BLaER1 treated with 17β-estradiol and CSF1 and Interleukin-3, amounts not matched to agents 10 nM and 100 nM (cell line): ENCODE measurements at regions not wholly inside any gene's neighbourhood (a gene's known extent, or its start where the extent isn't known, plus 50 kb on each side); places are given as distances from the start of the nearest gene placed in this dataset.

Source experiments
- H3K27ac ChIP-seq, 11 experiments: shearing (Covaris generic); formaldehyde crosslinking; 2 replicates each; pipeline ENCODE4 v1.8.1; 2022
- H3K27me3 ChIP-seq, 11 experiments: shearing (Covaris generic); formaldehyde crosslinking; 2 replicates each; pipeline ENCODE4 v1.8.1; 2022
- H3K36me3 ChIP-seq, 11 experiments: shearing (Covaris generic); formaldehyde crosslinking; 2 replicates each; pipeline ENCODE4 v1.8.1; 2022
- H3K4me1 ChIP-seq, 10 experiments: shearing (Covaris generic); formaldehyde crosslinking; 2 replicates each; pipeline ENCODE4 v1.8.1; 2022
- H3K4me2 ChIP-seq, 11 experiments: shearing (Covaris generic); formaldehyde crosslinking; 2 replicates each; pipeline ENCODE4 v1.8.1; 2022
- H3K4me3 ChIP-seq, 10 experiments: shearing (Covaris generic); formaldehyde crosslinking; 2 replicates each; pipeline ENCODE4 v1.8.1; 2022
- H3K9ac ChIP-seq, 11 experiments: shearing (Covaris generic); formaldehyde crosslinking; 2 replicates each; pipeline ENCODE4 v1.8.1; 2022
- H3K9me3 ChIP-seq, 11 experiments: shearing (Covaris generic); formaldehyde crosslinking; replicated peaks in 1 of 11; 2 replicates each; pipeline ENCODE4 v1.8.1; 2022
- H4K20me1 ChIP-seq, 11 experiments: shearing (Covaris generic); formaldehyde crosslinking; 2 replicates each; pipeline ENCODE4 v1.8.1; 2022
- Cebpa-rat ChIP-seq, 11 experiments: shearing (Covaris generic); IDR thresholded peaks; 2 replicates each; pipeline ENCODE4 v1.8.1; 2022

DNA sequence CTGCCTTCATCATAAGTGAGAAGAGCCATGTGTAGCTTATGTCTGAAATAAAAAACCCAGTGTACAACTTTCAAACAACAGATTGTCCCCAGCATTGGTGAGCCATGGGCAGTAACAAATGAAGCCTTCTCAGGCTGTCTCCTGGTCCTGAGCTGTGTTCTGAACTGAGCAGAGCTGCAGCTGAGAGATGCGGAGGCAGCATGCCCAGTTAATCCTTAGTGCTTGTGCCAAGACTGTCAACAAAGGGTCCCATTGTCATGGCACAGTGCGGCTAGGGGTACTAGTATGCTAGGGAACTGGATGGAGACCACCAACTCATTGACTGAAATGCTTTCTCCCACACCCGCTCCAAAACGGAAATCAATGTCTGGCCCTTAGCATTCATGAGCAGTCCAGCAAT, 154.3 kb downstream of the RMST start:
- Histone ChIP-seq H3K27me3 (no peaks in the 10 kb centered on the region), H3K4me2 (no peak overlapping the region), H4K20me1 (no peaks in the 10 kb centered on the region), H3K4me1 (peaks cover 0 to 4% (median 0%) of the 10 kb centered on the region in 10 experiments; a peak in 1 of 20 replicates), H3K9me3 (peaks cover 0 to 9% (median 0%) of the 10 kb centered on the region in 11 experiments; a peak in 5 of 22 replicates), H3K27ac (no peak overlapping the region), H3K36me3 (no peaks in the 10 kb centered on the region), H3K4me3 (no peak overlapping the region), H3K9ac (no peak overlapping the region)
- TF ChIP-seq Cebpa-rat (IDR thresholded peaks at IDR 0.05), result no peak

DNA sequence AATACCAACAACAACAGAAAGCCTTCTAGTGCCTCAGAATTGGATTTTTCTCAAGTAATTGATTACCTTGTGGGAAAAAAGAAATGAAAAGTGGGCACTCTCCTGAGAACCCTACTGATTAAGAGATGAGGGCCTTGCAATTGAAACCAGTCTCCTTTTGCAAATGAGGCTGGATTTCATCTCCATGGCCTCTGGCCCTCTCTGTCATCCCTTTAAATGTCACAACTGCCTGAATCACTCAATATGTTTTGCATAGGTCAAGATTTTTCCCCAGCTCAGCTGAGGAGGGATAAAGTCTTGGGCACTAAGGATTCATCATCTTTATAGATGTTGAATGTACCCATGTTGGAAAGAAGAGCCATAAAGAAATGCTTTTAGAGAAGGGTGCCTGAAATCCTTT, 166.4 kb downstream of the RMST start:
- Histone ChIP-seq H3K27ac (no peak overlapping the region), H3K4me2 (no peak overlapping the region), H3K4me3 (no peak overlapping the region), H4K20me1 (no peaks in the 10 kb centered on the region), H3K4me1 (peaks cover 0 to 11% (median 8%) of the 10 kb centered on the region in 10 experiments; a peak in 12 of 20 replicates), H3K9me3 (no peaks in the 10 kb centered on the region), H3K27me3 (no peaks in the 10 kb centered on the region), H3K36me3 (no peaks in the 10 kb centered on the region), H3K9ac (no peak overlapping the region)
- TF ChIP-seq Cebpa-rat (IDR thresholded peaks at IDR 0.05), result no peak

DNA sequence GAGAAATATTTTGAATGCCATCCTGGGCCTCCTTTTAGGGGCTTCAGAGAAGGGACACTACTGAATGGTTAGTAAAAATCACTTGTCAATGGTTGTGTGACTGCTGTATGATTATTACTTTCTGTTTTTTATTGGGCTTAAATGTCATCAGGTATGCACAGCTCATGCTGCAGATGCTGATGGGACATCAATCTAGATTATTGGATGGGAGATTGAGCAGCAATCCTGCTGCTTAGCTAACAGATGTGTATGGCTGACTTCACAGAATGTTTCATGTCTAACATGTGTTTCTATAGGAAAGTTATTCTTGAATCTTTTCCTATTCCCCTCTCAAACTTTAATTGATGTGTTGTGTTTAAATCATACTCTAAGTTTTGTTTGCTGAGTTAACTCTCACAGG, 166.8 kb downstream of the RMST start:
- H3K4me2 ChIP-seq, result no peak overlapping the region
- no peak overlapping the region for H3K27ac ChIP-seq
- peaks cover 0 to 11% (median 8%) of the 10 kb centered on the region in 10 experiments; a peak in 12 of 20 replicates for H3K4me1 ChIP-seq
- H3K9ac ChIP-seq, result no peak overlapping the region
- H4K20me1 ChIP-seq, result no peaks in the 10 kb centered on the region
- no peak overlapping the region for H3K4me3 ChIP-seq
- no peaks in the 10 kb centered on the region for H3K36me3 ChIP-seq
- H3K27me3 ChIP-seq, result no peaks in the 10 kb centered on the region
- TF ChIP-seq Cebpa-rat (IDR thresholded peaks at IDR 0.05), result no peak
- no peaks in the 10 kb centered on the region for H3K9me3 ChIP-seq

DNA sequence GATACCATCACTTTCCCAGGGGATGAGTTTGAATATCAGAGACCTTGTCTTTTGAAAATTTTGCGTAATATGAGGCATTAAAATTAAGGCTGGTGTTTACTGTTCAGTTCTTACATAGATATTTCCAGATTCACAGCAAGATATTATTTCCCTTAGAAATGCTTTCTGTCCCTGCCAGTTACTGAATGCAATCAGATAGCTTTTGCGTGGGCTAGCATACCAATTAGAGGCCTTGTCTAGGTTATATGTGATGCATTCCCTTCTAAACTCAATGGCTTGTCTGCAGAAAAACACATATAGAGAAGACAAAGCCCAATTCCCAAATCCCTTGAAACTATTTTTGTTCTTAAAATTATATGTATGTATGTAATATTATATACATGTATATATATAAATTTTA, 167.8 kb downstream of the RMST start:
- Histone ChIP-seq H4K20me1 (no peaks in the 10 kb centered on the region), H3K36me3 (no peaks in the 10 kb centered on the region), H3K9ac (no peak overlapping the region), H3K9me3 (no peaks in the 10 kb centered on the region), H3K4me1 (peaks cover 0 to 11% (median 8%) of the 10 kb centered on the region in 10 experiments; a peak in 12 of 20 replicates), H3K27ac (no peak overlapping the region), H3K4me3 (no peak overlapping the region), H3K4me2 (no peak overlapping the region), H3K27me3 (no peaks in the 10 kb centered on the region)
- no peak for TF ChIP-seq Cebpa-rat (IDR thresholded peaks at IDR 0.05)

DNA sequence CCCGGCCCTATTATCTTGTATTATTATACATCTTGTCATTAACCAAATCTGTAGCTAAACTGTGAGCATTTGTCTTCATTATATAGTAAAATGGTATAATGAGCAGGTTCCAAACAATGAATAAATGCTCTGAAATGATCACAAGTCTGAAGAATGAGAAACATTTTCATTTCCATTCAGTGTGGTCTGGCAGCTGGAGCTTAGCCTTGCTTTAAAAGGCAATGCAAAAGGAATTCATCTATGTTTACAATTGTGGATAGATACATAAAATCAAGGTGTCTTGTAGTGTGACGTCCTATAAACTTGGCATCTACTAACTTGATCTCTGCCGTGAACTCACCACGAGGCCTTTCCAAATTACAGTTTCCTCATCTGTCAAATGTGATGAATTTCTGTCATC, 168.3 kb downstream of the RMST start:
- Histone ChIP-seq H3K4me2 (no peak overlapping the region), H3K36me3 (no peaks in the 10 kb centered on the region), H3K27me3 (no peaks in the 10 kb centered on the region), H3K9me3 (no peaks in the 10 kb centered on the region), H3K4me1 (peaks cover 0 to 11% (median 8%) of the 10 kb centered on the region in 10 experiments; a peak in 12 of 20 replicates), H4K20me1 (no peaks in the 10 kb centered on the region), H3K27ac (no peak overlapping the region), H3K4me3 (no peak overlapping the region), H3K9ac (no peak overlapping the region)
- TF ChIP-seq Cebpa-rat (IDR thresholded peaks at IDR 0.05), result no peak

DNA sequence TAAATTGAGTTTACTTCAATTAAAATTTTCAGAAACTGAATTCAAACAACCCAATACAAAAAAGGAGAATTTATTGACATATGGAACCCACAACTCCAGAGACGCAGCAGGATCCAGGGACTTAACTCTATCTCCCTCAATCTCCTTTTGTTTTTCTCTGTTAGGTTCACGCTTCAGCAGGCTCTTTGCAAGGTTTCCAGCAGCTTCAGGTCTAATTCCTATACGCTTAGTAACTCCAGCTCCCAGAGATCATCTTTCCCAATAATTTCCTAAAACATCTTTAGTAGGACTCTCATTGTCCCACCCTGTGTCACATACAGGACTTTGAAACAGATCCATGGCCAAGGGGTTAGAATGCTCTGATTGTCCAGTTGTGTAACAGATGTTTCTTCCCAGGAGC, 175.2 kb downstream of the RMST start:
- no peak for TF ChIP-seq Cebpa-rat (IDR thresholded peaks at IDR 0.05)
- Histone ChIP-seq H3K4me1 (peaks cover 0 to 8% (median 7%) of the 10 kb centered on the region in 10 experiments; a peak in 12 of 20 replicates), H4K20me1 (no peaks in the 10 kb centered on the region), H3K27me3 (no peaks in the 10 kb centered on the region), H3K4me2 (no peak overlapping the region), H3K27ac (no peak overlapping the region), H3K36me3 (no peaks in the 10 kb centered on the region), H3K9me3 (no peaks in the 10 kb centered on the region), H3K9ac (no peak overlapping the region), H3K4me3 (no peak overlapping the region)

DNA sequence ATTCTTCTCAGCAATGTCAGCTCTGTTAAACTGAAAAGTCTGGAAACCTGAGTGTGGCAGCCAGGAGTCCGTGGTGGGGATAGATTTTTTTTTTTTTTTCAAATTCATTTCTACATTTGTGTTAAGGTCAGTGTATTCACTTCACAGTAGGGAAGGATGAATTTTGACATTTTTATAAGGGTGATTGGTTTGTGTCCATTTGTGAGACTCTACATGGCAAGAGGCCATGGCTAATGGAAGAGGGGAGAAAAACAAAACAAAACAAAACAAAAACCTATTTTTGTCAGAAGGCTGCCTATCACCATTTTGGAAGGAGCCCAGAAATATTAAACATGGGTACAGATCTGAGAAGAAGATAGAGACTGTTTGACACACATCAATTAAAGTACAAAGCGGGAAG, 176.1 kb downstream of the RMST start:
- Histone ChIP-seq H3K4me2 (no peak overlapping the region), H3K4me1 (no peaks in the 10 kb centered on the region), H3K9me3 (no peaks in the 10 kb centered on the region), H3K9ac (no peak overlapping the region), H3K4me3 (no peak overlapping the region), H3K27me3 (no peaks in the 10 kb centered on the region), H3K27ac (no peak overlapping the region), H3K36me3 (no peaks in the 10 kb centered on the region), H4K20me1 (no peaks in the 10 kb centered on the region)
- no peak for TF ChIP-seq Cebpa-rat (IDR thresholded peaks at IDR 0.05)

DNA sequence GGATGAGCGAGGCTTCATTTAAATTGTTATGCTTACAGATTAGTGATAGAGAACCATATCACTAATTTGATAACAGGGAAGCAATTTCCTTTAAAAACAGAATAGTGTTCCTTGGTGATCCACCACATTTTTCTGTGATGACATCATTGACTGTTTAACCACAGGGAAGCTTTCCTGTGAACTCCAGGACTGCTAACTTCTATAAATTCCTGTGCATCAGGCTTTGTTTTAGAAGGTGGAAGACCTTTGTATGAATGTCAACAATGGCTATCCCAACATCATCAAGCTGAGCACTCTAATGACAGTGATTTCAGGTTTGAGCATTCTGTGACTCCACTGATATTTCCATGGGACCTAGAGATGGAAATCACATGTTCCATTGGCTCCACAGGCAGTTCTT, 177.1 kb downstream of the RMST start:
- Histone ChIP-seq H3K4me1 (no peaks in the 10 kb centered on the region), H3K27ac (no peak overlapping the region), H3K9me3 (no peaks in the 10 kb centered on the region), H3K36me3 (no peaks in the 10 kb centered on the region), H3K4me3 (no peak overlapping the region), H3K9ac (no peak overlapping the region), H3K27me3 (no peaks in the 10 kb centered on the region), H3K4me2 (no peak overlapping the region), H4K20me1 (no peaks in the 10 kb centered on the region)
- TF ChIP-seq Cebpa-rat (IDR thresholded peaks at IDR 0.05), result no peak

DNA sequence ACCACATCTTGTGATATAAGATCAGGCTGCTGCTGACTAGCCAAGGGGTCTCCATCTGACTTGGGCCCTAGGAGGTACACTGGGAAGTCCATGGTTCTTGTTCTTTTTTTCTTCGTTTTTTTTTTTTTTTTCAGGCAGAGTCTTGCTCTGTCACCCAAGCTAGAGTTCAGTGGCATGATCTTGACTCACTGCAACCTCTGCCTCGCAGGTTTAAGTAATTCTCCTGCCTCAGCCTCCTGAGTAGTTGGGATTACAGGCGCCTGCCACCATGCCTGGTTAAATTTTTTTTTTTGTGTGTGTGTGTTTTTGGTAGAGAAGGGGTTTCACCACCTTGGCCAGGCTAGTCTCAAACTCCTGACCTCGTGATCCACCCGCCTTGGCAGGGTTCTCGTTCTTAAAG, 178.2 kb downstream of the RMST start:
- H3K4me2 ChIP-seq, result no peak overlapping the region
- no peak overlapping the region for H3K9ac ChIP-seq
- no peaks in the 10 kb centered on the region for H3K27me3 ChIP-seq
- TF ChIP-seq Cebpa-rat (IDR thresholded peaks at IDR 0.05), result no peak
- no peak overlapping the region for H3K27ac ChIP-seq
- no peaks in the 10 kb centered on the region for H4K20me1 ChIP-seq
- H3K4me1 ChIP-seq, result no peaks in the 10 kb centered on the region
- H3K36me3 ChIP-seq, result no peaks in the 10 kb centered on the region
- H3K9me3 ChIP-seq, result no peaks in the 10 kb centered on the region
- no peak overlapping the region for H3K4me3 ChIP-seq

DNA sequence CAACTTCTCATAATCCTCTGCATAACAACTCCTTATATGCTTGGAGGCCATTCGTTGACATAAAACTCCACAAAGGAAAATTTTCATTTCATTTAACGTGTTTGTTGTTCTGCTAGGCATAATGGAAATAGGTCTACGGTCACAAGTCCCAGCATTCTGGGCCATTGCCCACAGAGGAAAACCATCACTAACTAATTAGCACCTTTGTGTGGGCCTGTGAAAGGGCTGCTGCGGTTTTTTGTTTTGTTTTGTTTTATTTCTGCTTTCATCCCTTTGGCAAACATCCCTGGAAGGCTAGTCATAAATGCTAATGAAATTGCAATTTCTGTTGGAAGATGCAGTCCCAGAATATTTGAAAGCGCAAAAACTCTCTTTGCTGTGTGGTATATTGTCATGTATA, 180.3 kb downstream of the RMST start:
- Histone ChIP-seq H3K9me3 (no peaks in the 10 kb centered on the region), H4K20me1 (no peaks in the 10 kb centered on the region), H3K27me3 (no peaks in the 10 kb centered on the region), H3K4me2 (no peak overlapping the region), H3K4me3 (no peak overlapping the region), H3K36me3 (no peaks in the 10 kb centered on the region), H3K4me1 (no peaks in the 10 kb centered on the region), H3K9ac (no peak overlapping the region), H3K27ac (no peak overlapping the region)
- no peak for TF ChIP-seq Cebpa-rat (IDR thresholded peaks at IDR 0.05)
